NCI-H510A treated with DMSO at 0.1 percent for 48 hours (cell line): ENCODE measurements at regions not wholly inside any gene's neighbourhood (a gene's known extent, or its start where the extent isn't known, plus 50 kb on each side); places are given as distances from the start of the nearest gene placed in this dataset.
"Not testable (repeated sequence)": the region's sequence is repeated elsewhere in the genome, so short reads cannot be mapped to it uniquely, and the experiment has no call there.

Source experiments
- DNase-seq: peaks from one replicate; lab custom pipeline; 2025; lab: John Stamatoyannopoulos, UW

DNA sequence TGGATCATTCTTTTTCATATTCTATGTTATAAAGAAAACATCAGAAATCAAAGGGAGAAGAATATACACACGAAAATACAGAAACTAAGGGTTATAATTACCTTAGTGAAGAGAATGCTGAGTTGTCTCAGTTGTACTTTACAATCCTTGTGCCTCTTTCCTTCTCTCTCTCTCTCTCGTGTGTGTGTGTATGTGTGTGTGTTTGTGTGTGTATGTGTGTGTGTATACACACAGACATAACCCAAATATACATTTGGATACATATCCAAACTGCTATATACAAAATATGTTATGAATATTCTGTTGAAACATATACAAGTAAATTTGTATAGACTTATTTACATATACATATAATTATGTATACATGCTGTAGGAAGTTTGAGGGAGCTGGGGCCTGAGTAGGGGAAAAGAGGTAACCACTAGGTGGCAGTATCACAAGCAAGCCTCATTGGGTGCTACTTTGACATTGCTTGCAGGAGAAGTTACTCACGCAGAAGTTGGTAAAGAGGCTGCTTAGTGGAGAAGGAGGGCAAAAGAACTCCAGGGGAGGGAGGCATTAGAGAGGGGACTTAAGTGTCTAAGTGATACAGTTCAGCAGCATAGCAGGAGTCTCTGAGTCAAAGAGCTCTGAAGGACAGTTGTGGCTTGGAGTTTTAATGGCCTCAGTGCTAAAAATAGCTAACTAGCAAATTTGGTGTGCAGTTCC lies 465.1 kb upstream of the PCDH20 start:
- DNase-seq: no peak

DNA sequence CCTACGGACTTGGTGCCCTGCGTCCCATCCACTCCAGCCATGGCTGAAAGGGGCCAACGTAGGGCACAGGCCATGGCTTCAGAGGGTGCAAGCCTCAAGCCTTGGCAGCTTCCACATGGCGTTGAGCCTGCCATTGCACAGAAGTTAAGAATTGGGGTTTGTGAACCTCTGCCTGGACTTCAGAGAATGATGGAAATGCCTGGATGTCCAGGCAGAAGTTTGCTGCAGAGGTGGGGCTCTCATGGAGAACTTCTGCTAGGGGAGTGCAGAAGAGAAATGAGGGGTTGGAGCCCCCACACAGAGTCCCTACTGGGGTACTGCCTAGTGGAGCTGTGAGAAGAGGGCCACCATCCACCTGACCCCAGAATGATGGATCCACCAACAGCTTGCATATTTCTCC lies 462.9 kb upstream of the PCDH20 start:
- DNase-seq: not testable (repeated sequence)

DNA sequence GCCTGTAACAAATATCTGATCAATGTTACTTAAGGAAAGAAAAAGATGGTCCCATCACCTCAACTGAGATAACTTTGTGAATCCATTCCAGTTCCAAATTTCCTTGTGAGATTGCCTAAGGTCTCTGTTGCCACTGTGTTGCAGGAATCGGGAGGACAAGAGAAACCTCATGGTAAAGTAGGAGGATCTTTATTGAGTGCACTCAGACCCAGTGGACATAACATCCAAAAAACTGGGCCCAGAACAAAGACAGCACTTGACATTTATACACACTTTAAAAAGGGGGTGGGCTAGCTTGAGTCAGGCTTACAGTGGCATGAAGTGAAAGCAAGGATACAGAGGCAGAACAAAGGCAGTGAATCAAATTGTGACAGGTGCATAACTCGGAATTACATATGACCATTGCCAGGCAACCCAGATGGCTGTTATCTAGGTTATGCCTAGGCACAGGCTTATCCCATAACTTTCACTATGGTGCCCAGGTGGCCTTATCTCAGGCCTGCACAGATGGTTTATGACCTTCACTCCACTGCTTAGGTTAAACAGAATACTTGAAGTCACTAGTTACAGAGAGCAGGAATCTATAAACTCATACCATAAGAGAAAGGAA lies 459.4 kb upstream of the PCDH20 start:
- no peak for DNase-seq

DNA sequence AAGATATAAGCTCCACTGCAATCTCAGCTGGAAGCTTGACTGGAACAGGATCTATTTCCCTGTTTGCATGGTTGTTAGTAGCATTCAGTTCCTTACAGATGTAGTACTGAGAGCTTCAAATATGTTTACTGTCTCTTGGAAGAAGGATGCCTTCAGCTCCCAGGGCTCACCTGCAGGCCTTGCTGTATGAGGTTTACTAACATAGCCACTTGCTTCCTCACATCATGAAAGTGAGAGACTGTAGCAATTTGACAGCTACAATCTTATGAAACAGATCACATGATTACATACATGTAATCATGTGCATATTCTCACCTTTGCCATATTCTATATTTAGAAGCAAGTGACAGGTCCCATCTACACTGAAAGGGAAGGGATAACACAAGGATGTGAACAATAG lies 458.1 kb upstream of the PCDH20 start:
- DNase-seq: no peak

DNA sequence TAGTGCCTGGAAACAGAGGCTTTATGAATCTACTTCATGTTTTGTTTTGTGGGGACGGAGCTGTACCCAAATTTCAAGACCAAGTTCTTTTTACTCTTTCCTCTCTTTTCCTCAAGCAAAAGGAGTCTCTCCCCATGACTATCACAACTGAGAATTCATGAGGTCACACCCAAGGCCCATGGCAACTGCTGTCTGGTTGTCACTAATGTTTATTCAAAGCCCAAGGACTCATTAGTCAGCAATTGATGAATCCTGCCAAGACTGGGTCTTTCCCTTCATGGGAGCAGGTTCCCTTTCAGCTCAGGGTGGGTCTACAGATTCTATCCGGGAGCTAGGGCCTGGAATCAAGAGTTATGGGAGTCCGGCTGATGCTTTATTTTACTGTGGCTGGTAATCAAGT lies 441.5 kb upstream of the PCDH20 start:
- no peak for DNase-seq

DNA sequence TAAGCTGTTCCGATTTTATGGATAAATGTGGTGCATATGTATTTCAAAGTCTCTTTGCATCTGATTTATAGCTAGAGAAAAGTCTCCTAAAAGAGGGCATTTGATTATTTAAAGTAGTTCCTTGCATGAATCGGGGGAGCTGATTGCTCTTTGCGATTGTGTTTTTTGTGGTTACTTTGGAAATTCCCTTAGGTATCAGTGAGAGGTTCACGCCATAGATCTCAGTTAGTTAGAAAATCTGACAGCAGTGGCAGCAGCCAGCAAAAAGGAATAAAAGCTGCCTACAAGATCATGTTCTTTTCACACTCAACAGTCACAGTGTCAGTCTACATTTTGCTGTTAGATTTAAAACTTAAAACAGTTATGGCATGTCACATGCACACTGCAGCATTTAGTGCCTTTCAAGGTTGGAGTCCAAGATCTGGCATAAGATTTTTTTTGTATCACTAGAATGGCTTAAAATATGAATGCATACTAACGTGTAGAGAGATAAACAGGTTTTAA lies 436.5 kb upstream of the PCDH20 start:
- DNase-seq: no peak

DNA sequence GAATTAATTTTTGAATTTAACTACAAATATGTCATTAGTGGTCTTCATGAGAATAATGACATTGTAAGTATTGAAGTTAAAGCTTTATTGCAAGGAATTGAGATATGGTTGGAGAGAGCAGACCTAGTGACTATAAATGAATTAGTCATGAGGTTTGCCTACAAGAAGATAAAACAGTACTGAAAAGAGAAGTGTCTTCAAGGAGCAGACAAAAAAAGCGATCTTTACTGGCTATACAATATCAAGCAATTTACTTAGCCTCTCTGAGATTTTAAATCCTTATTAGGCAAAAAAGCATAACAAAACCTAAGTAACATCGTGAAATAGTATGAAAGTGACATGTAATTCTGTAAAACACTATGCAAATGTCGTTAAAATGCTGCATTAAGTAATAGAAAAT lies 435.1 kb upstream of the PCDH20 start:
- no peak for DNase-seq

DNA sequence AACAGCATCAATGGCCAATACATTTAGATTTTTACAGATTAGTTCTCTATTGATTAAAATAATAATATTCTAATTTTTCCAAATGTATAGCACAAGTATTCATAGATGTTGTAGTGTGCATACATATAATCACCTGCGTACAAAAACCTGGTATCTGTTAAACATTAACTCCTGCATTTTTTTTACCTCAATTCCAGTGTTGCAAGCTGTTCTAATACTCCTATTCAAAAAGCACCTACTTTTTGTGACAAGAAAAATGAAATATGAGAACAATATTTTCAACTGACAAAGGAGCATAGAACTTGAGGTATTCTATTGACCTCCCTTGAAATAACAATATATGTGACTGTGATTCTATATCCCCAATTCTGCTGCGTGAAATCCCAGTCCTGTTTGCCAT lies 422.9 kb upstream of the PCDH20 start:
- no peak for DNase-seq

DNA sequence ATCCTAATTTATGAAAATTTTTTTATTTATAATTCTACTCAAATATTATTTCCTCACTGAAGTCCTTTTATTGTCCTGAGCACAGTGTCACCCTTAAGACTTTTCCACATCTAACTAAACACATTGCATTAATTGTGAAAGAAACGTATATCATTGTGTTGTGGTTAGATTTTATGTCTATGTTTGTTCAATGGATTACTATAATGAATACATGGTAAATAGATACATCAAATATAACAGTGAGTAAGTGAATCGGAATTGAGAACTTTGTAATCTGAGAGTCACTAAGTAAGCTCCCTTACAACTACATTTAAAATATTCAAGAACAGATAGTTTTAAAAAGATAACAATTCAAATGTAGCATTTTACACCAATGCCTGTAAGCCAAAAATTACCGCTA lies 417.6 kb upstream of the PCDH20 start:
- no peak for DNase-seq

DNA sequence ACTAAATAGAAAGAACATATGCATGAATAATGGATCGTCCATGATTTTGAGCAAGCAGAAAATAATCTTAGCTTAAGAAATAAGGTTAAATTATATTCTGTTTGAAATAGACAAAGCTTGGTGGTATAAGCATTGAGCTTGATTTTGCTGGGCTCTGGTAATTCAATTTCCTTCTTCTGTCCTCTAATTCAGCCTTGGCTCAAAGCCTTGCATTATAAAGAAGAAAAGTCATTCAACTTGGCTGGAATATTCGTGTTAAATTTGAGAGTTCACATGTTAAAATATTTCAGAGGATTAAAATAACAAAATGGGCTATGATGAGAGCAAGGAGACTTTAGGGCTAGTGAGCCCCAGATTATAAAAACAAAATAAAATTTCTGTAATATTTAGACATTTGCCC lies 415.4 kb upstream of the PCDH20 start:
- no peak for DNase-seq

DNA sequence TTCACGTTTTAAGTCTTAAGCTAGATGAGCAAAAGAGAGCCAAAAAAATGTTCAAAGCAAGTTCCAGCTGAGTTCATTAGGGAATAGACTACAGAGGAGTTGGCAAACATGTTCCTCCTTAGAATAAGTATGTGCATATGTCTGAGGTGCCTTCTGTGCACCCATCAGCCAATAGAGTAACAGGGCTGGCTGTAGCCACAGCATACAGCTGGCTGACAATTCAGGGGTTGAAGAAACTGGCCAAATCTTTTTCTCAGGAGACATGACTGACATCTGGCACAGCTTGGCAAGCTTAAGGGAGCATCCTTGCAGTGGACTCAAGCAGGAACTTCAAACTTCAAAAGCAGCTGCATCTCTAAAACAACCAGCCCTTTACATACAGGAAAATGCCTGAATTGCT lies 414.8 kb upstream of the PCDH20 start:
- DNase-seq: no peak

DNA sequence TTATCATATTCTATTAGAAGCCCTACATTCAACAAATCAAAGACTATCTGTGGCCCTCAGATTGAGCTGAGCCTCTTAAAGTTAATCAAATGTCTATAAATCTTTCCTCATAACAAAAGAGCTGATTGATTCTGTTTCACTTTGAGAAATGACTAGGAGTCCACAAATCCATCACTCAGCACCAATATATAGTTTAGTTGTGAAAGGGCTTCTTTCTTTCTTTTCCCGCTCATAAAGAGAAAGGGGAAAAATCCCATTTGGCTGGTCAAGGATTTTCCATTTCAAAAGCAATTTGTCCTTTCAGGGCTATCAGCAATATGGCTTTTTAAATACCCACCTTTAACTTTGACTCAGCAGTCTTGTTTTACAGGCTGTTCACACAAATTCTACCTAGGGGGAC lies 408.5 kb upstream of the PCDH20 start:
- no peak for DNase-seq

DNA sequence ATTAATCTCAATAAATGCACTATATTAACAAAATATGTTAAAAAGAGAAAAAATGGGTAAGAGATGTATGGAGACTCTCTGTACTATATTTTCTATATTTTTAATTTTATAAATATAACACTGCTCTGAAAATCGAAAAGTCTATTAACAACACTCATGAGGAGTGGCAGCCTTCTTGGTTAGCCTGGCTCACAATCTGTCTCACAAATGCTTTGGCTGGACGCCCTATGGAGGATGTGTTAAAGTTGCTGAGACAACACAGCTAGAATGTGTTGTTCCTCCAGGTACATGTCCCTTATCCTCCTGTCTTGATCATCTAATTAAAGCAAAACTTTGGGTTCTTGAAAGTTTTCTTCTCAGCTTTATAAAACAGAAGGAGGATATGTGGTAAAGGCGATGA lies 396.6 kb upstream of the PCDH20 start:
- no peak for DNase-seq

DNA sequence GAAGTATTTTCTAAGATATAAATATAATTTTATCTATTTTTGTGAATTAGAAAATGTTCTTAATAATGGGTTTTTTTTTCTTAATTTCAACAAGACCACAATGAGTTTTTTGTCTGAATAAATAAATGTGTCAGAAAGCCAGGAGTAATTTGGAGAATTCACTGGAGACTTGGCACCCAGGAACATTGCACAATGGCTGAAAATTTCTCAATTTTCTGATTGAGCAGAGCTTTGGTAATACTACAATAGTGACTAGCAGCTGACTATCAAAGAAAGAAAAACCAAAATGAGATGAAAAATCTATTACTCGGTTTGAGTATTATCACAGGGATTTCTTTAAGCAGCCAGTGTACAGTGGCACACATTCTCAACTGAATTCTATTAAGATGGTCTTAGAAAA lies 394.4 kb upstream of the PCDH20 start:
- DNase-seq: no peak

DNA sequence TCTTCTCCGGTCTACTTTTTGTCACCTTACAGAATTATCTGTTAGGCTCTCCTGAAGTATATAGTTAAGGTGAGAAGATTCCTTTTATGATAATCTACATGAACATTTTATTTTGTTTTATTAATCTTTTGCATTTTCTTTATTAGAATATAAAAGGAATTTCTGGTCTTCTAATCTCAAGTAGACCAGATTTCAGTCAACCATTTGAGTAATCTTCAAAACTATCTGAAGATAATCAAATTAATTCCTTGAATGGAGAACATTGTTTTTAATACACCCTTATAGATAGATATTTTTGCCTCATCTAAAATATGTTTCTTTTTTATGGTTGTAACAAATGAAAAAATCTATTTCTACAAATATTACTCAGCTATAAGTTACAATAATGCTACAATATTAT lies 381.7 kb upstream of the PCDH20 start:
- no peak for DNase-seq

DNA sequence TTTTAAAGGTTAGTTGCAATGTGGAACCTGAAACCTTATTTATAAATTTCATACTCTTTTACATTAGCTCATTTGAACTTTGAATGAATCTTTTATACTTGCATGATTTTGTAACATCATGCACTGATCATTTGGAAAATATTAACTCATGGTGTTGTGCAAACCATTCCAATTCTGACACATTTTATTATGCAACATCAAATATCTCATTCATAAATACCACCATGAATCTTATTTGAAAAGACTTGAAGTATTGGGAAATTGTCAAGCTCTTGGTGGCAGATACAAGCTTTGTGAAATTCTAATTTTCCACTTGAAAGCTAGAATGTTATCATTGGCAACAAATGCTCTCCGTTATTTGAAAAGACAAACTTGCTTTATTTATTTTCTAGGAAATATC lies 379.9 kb upstream of the PCDH20 start:
- DNase-seq: no peak

DNA sequence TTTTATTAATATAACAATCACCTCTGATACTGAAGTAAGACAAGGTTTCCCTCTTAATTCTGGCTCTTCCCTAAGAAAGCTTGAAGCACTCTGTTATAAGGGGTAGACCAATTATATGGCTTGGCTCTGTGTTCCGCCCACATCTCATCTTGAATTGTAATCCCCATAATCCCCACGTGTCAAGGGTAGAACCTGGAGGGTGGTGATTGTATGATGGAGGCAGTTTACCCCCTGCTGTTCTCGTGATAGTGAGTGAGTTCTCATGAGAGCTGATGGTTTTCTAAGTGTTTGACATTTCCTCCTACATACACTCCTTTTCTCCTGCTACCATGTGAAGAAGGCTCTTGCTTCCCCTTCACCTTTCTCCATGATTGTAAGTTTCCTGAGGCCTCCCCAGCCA lies 363.8 kb upstream of the PCDH20 start:
- DNase-seq: no peak

DNA sequence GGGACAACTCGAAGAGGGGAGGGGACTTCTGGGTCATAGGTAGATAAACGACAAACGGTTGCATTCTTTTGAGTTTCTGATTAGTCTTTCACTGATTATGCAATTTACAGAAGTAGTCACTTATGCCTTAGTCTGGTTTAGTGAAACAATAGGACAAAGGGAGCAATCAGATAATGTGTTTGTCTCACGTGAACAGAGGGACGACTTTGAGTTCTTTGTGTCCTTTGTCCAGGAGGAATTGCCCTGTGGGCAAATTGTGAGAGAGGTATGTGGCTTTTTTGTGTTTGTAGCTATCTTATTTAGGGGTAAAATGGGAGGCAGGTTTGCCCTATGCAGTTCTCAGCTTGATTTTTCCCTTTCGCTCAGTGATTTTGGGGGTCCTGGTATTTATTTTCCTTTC lies 362.9 kb upstream of the PCDH20 start:
- no peak for DNase-seq

DNA sequence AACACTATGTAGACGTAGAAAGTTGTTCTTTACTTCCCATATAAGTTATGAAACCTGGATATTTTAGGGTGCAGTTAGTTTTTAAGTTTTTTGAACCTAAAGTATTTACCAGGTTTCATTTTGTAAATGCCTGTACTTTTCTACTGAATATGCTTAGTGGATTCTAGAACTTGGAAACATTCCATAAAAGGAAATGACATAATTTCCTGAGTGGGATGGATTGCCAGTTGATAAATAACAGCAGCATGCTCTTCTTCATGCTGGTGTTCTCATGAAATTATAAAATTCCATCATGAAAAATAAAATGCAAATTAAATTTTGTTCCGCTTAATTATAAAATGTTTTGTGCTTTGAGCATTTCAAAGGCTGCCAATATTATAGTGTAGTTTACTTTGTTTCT lies 362.2 kb upstream of the PCDH20 start:
- DNase-seq: no peak

DNA sequence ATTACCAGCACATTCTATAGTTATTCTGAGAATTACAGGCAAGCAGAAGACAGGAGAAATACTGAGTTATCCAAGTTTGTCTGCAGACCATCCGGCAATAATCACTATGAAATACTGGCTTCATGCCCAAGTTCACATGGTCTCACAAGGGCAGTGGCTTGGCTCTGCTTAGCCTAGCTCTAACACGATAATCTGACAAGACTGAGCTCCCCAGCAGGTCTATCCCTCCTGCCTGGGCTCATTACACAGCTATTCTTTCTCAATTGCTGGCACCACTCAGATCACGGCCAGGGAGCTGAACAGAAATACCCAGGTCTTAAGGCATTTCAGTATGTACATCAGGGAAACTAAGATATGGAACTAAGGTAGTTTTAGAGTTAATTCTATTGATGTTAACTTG lies 361.6 kb upstream of the PCDH20 start:
- no peak for DNase-seq

DNA sequence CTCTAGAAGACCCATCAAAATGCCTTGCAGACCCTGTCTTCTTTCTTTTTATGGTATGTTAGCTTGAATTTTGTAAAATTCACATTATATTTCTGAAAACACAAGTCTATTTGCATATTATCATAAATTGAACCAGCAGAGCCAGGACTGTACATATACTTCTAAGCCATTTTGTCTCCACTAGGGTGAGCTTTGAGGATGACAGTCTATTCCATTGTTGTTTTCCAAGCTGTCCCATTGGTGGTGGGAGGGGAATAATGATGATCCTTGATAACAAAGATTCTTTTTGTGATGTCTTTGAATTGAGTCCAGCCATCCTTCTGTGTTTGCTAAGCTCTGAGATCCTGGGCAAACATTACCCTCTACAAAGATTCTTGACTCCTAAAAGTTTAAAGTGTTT lies 359.3 kb upstream of the PCDH20 start:
- no peak for DNase-seq

DNA sequence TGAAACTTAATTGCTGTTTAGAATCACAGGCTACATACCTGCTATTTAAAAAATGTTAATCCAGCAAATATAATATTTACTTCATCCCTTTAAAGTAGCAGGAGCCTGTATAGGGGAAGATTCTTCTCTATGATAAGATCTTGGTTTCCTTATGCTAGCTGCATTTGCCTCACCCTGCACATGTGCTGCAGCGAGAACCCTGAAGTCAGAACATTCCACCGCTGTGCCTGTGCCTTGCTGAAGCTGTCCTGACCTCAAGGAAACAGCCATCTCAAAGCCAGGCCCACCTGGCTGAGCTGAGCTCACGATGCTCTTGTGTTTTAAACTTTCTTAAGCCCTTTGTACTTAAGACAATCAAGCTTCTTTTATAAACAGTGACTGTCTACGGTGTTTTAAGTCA lies 355.0 kb upstream of the PCDH20 start:
- no peak for DNase-seq

DNA sequence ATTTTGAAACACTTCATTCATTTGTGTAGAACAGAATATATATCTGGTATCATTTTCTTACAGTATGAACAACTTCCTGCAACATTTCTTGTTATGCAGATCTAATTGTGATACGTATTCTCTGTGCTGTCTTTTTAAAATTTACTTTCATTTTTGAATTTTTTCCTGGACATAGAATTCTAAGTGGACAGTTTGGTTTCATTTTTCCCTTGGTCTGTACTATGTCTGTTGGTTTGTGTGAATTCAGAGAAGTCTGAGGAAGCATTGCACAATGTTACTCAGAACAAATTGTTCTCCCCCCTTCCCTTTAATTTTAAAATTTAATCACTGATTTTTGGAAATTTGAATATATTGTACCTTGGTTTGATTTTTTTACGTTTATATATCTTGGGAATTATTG lies 352.5 kb upstream of the PCDH20 start:
- no peak for DNase-seq

DNA sequence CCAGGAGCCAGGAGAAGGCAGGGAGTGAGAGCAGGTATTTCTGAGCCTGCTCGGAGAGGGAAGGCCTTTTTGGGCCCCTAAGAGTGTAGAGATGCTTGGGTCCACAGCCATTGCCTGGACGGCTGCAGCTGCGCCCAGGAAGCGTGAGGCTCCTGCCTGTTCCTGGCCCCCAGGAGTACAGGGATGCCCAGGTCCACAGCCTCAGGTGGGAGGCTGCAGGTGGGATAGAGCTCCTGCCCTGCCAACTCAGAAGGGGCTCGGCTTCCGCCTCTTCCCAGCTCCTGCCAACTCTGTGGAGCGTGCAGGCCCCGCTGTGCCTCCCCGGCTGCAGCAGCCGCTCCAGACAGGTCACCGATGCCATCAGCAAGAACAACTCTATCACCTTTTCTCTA lies 351.0 kb upstream of the PCDH20 start:
- DNase-seq: no peak
